A673 (cell line): ENCODE measurements at regions not wholly inside any gene's neighbourhood (a gene's known extent, or its start where the extent isn't known, plus 50 kb on each side); places are given as distances from the start of the nearest gene placed in this dataset.
A peak's percentile ranks its signal among the peaks of the same experiment; 100 is the strongest.

Experiments used
- BruUV-seq: library from RNA; stranded (reverse); fragments of 400-500 nt; replicated peaks from 2 replicates; lab custom pipeline; 2021; lab: Mats Ljungman, UMichigan
- CTCF ChIA-PET: fragments of 300-600 bp; sonication (Branson Sonifier 250); formaldehyde crosslinking; loops from one replicate; lab custom pipeline; 2022; ENCODE audit warnings: antibody characterized with exemption; lab: Charles Lee
- POLR2A ChIA-PET: fragments of 300-600 bp; sonication (Branson Sonifier 250); formaldehyde crosslinking; loops from one replicate; lab custom pipeline; 2022; ENCODE audit warnings: antibody characterized with exemption; ENCODE audit not compliant: low non-redundant PET; lab: Charles Lee
- DNase-seq: peaks from one replicate; pipeline ENCODE4 v3.0.0-alpha.2; 2015; ENCODE audit warnings: low spot score
- H3K27ac ChIP-seq: fragments of 200-600 bp; sonication (generic); 2 replicates; pipeline ENCODE4 v1.5.1; 2016; ENCODE audit warnings: mixed run types, low read depth, mild to moderate bottlenecking, mixed read lengths, antibody characterized with exemption, low read length; ENCODE audit not compliant: poor library complexity, severe bottlenecking
- H3K27me3 ChIP-seq: fragments of 200-600 bp; sonication (generic); replicated peaks from 2 replicates; pipeline ENCODE4 v1.6.1; 2017; ENCODE audit warnings: mixed run types, low read depth, mild to moderate bottlenecking, mixed read lengths, antibody characterized with exemption, low read length; ENCODE audit not compliant: insufficient read depth, poor library complexity
- H3K36me3 ChIP-seq: fragments of 200-600 bp; sonication (generic); 2 replicates; pipeline ENCODE4 v1.6.1; 2016; ENCODE audit warnings: mixed run types, mild to moderate bottlenecking, mixed read lengths, antibody characterized with exemption, low read length; ENCODE audit not compliant: insufficient read depth, poor library complexity, severe bottlenecking
- H3K4me1 ChIP-seq: fragments of 200-600 bp; sonication (generic); 2 replicates; pipeline ENCODE4 v1.6.1; 2017; ENCODE audit warnings: mixed run types, mild to moderate bottlenecking, mixed read lengths, antibody characterized with exemption, low read length; ENCODE audit not compliant: insufficient read depth, poor library complexity, severe bottlenecking
- H3K4me3 ChIP-seq: fragments of 200-600 bp; sonication (generic); 2 replicates; pipeline ENCODE4 v1.5.1; 2016; ENCODE audit warnings: low read depth, mixed run types, mild to moderate bottlenecking, mixed read lengths, low read length; ENCODE audit not compliant: poor library complexity, severe bottlenecking
- H3K9me3 ChIP-seq: fragments of 200-600 bp; sonication (generic); 2 replicates; pipeline ENCODE4 v1.6.1; 2016; ENCODE audit warnings: mixed run types, low read depth, mild to moderate bottlenecking, mixed read lengths, antibody characterized with exemption, low read length; ENCODE audit not compliant: poor library complexity, severe bottlenecking
- EZH2 ChIP-seq: fragments of 200-600 bp; sonication (generic); IDR thresholded peaks from 2 replicates; pipeline ENCODE4 v1.6.1; 2017; ENCODE audit warnings: borderline replicate concordance, low read depth, mild to moderate bottlenecking, mixed read lengths, antibody characterized with exemption, low read length; ENCODE audit not compliant: poor library complexity, severe bottlenecking
- intact Hi-C: fragments of 100-400 bp; cut with micrococcal nuclease; formaldehyde crosslinking; loops from one replicate; pipeline ENCODE4 v1.10.0; 2022; ENCODE audit not compliant: unreplicated experiment
- TF ChIP-seq, protein P1 (sequence below): fragments of 300-800, 200-600 bp; sonication (generic); conservative IDR thresholded peaks from 2 replicates; pipeline ENCODE4 v1.5.1; 2017; ENCODE audit warnings: low read depth, mild to moderate bottlenecking, antibody characterized with exemption, low read length, moderate library complexity, mixed read lengths

DNA sequence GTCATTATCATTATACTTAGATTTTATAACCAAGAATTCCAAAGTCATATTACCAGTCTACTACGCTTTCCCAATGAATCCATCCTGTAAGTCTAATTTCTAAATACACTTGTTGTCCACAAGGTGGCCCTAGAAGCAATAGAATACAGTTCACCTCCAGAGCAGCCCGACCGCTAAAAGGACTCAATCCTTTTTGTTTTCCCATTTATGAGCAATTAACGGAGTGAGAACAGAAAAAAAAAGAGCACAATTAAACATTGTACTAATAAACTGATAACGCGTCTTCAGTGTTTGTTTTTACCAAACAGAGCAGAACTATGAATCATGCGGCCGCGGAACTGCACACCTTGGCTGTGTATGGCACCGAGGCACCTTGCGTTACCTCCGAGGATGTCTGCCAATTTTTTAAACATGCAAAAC is 160.7 kb upstream of the DAPK1 start:
- no peaks in the 10 kb centered on the region for H3K36me3 ChIP-seq
- DNase-seq: peak; percentile 94
- peak overlapping the region; percentile 49 for H3K4me3 ChIP-seq
- ChIA-PET CTCF (interaction anchor here (0.5 to 1.2 kb wide), 7 partner anchors 150 to 1057 kb away, joined by 3 to 7 read pairs (median 4); partner anchors contain the start of gene DAPK1), POLR2A (interaction anchor here (0.8 kb wide), 1 partner anchor 688 kb away, joined by 6 read pairs; no protein-coding TSS in a partner anchor)
- TF ChIP-seq, protein P1, sequence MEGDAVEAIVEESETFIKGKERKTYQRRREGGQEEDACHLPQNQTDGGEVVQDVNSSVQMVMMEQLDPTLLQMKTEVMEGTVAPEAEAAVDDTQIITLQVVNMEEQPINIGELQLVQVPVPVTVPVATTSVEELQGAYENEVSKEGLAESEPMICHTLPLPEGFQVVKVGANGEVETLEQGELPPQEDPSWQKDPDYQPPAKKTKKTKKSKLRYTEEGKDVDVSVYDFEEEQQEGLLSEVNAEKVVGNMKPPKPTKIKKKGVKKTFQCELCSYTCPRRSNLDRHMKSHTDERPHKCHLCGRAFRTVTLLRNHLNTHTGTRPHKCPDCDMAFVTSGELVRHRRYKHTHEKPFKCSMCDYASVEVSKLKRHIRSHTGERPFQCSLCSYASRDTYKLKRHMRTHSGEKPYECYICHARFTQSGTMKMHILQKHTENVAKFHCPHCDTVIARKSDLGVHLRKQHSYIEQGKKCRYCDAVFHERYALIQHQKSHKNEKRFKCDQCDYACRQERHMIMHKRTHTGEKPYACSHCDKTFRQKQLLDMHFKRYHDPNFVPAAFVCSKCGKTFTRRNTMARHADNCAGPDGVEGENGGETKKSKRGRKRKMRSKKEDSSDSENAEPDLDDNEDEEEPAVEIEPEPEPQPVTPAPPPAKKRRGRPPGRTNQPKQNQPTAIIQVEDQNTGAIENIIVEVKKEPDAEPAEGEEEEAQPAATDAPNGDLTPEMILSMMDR: peak; percentile 66
- TF ChIP-seq EZH2: no peak
- peaks cover 2% of the 10 kb centered on the region for H3K9me3 ChIP-seq
- peaks cover 45% of the 10 kb centered on the region for H3K4me1 ChIP-seq
- no peaks in the 10 kb centered on the region for H3K27me3 ChIP-seq
- intact Hi-C loops: loop anchor here (1.0 to 5.0 kb wide), 7 partner anchors 70 to 925 kb away; partner anchors contain the start of gene DAPK1
- TSS peak; percentile 90 for BruUV-seq
- H3K27ac ChIP-seq: peak overlapping the region; percentile 77

- Histone ChIP-seq H3K36me3 (no peaks in the 10 kb centered on the region), H3K4me1 (peaks cover 49% of the 10 kb centered on the region), H3K4me3 (peak overlapping the region; percentile 49), H3K9me3 (no peaks in the 10 kb centered on the region), H3K27me3 (no peaks in the 10 kb centered on the region), H3K27ac (peak overlapping the region; percentile 77)
- TF ChIP-seq, protein P1: no peak
- no peak for TF ChIP-seq EZH2
- intact Hi-C loops: loop anchor here (1.0 to 5.0 kb wide), 7 partner anchors 69 to 925 kb away; partner anchors contain the start of gene DAPK1
- POLR2A ChIA-PET: interaction anchor here (0.8 kb wide), 1 partner anchor 689 kb away, joined by 6 read pairs; no protein-coding TSS in a partner anchor
- CTCF ChIA-PET: interaction anchor here (0.6 to 1.2 kb wide), 7 partner anchors 149 to 319 kb away, joined by 3 to 6 read pairs (median 3); partner anchors contain the start of gene DAPK1
- peak; percentile 84 for DNase-seq
- BruUV-seq: no TSS peak
Measured at GRCh38 chr9:87337335-87338087, 160.2 kb upstream of the DAPK1 start.

DNA sequence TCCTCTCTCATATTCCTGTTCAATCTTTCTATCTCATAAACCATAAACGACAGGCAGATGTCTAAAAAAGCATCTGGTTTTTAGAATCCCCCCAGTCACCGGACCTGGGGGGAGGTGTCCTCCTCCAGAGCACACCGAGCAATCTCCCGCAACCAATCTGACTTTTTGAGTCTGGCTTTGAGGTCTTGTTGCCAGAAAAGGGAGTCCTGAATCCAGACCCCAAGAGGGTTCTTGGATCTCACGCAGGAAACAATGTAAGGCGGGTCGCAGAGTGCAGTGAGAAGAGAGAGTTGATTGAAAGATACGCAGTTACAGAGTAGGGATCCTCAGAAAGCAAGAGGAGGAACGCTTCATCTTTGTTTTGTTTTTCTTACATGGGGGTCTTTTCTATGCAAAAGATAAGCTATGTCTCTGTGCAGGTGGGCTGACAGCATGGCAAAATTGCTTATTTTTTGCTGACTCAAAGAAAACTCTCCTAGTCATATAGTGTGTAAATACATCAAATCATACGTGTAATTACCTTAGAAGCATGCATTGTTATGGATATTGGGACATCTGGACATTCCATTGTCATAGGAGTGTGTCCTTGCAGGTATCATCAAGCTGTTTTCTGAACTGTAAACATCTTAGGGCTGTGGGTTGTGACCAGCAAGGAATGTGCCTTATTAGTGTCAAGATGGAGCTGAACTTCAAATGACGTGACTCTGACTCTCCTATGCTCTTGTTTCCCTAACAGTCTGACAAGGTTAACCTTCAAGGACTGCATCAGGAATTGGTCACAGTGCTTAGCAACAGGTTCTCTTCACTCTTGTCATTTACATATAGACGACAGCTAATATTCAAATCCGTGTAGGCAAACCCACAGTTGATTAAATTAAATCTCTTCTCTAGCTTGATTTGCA is 159.3 kb upstream of the DAPK1 start:
- intact Hi-C loops: loop anchor here (5.0 kb wide), 4 partner anchors 159 to 926 kb away; partner anchors contain the start of gene DAPK1
- ChIA-PET CTCF (interaction anchor here (1.1 to 1.2 kb wide), 2 partner anchors 159 to 318 kb away, joined by 3 to 4 read pairs; partner anchors contain the start of gene DAPK1), POLR2A (interaction anchor here (0.6 kb wide), 2 partner anchors 64 to 123 kb away, joined by 3 read pairs; no protein-coding TSS in a partner anchor)
- TSS peak; percentile 92 for BruUV-seq
- DNase-seq: no peak
- Histone ChIP-seq H3K4me3 (peak overlapping the region; percentile 49), H3K27me3 (no peaks in the 10 kb centered on the region), H3K9me3 (no peaks in the 10 kb centered on the region), H3K4me1 (peaks cover 56% of the 10 kb centered on the region), H3K36me3 (no peaks in the 10 kb centered on the region), H3K27ac (peak overlapping the region; percentile 77)
- TF ChIP-seq EZH2: no peak
- TF ChIP-seq, protein P1: no peak
